HPDE6-E6E7 (cell line): ENCODE measurements at regions not wholly inside any gene's neighbourhood (a gene's known extent, or its start where the extent isn't known, plus 50 kb on each side); places are given as distances from the start of the nearest gene placed in this dataset.

Experiments
- DNase-seq: peaks from one replicate; pipeline ENCODE4 v3.0.0; 2011; ENCODE audit warnings: missing footprints; ENCODE audit errors: extremely low spot score

DNA sequence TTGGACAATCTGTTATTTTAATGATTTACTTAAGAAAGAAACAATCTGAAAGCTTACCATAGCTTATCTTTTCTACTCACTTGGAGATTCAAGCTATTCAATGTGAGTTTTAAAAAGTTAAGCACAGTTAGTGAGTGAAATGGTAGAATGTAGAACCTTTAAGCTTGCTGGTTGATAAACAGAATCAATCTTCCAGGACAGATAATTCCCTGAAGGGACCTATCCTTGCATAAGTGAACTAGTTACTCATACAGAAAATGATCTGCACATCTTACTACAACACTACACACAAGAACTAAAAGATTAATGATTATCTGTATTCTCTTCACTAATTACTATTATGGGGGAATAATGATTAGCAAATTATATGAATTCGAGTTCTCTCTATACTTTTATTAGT, 165.6 kb downstream of the PALM2AKAP2 start:
- DNase-seq = no peak

DNA sequence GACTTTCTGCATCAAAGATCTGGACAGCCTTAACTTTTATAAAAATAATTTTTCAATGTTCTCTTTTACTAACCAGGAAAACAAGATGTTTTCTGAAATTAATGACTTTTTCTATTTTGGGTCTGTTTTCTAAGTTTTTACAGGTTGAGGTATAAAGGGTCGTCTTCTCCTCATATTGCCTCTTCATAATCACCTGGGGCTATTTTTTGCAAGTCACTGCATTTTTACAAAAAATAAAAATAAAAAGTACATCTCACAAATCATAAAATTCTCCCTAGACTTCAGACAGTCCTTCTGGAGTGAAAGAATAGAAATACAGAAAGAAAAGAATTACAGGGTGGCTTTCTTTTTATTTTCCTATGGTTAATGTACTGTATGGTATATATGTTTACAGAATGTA, 168.5 kb downstream of the PALM2AKAP2 start:
- no peak for DNase-seq

DNA sequence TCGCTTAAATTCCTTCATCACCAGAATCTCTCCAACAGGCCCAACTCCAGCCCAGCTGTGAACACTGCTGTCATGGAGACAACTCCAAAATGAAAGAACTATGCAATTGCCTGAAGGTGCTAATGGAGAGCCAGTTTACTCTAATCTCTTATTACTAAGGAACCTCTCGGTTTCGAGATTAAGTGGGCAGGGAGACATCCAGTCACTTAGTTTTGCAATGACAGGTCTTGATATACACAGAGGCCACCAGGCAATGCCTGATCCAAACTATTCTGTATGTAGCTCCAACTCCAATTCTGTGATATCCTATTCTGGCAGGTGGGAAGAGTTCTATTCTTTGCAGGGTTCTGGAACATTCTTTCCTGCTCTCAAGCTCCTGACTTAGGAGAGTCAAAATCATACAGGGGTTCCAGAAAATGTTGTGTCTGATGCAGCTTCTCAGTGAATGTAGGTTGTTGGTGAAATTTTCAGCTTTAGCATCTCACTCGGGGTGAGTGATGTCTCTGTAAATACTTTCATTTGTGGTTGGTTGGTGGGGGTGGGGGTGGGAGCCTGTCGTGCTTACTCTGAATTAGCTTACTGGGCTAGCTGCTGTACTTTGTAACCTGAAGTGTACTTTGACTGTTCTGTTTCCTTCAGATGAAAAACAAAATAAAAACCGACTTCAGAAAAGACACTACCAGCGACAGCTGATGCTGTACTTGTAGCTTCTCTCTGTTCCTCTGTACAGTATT, 170.9 kb downstream of the PALM2AKAP2 start:
- no peak for DNase-seq

DNA sequence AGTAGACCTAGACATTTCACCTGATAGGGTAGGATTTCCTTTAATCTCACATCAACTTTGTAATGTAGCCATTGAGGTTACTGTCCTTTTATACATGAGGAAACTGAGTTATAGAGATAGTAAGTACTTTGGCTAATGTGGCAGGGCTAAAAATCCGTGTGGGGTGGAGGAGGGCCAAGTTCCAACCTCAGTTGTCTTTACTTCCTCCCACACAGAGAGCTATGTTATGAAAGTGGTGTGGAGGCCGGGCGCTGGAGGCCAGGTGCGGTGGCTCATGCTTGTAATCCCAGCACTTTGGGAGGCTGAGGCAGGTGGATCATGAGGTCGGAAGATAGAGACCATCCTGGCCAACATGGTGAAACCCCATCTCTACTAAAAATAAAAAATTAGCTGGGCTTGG, 173.3 kb downstream of the PALM2AKAP2 start:
- no peak for DNase-seq

DNA sequence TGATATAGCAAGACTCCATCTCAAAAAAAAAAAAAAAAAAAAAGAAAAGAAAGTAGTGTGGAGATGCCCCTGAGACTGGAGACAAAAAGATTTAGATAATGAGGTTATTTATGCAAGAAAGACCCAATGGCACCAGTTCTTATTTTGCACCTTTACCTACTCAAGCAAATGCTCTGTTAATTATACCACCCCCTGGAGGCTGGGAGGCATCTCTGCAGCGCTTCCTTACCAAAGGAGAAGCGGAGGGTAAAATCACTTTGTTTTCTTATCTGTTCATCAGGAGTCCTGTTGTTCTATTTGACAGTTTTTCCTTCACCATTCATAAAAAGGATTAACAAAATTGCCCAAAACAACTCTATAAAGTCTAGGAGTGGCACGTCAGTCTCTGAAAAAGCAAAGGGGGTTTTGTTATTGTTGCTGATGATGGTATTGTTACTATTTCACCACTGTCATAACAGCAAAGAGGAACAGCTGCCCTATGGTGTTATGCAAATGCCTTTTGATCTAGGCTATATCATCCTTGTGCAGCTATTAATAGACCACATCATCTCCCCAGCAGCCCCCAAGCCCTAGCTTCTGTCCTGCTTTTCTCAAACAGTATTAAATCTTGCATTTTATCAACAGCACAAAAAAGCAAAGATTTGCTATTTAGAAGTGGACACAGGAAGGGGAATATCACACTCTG, 174.0 kb downstream of the PALM2AKAP2 start:
- DNase-seq = no peak

DNA sequence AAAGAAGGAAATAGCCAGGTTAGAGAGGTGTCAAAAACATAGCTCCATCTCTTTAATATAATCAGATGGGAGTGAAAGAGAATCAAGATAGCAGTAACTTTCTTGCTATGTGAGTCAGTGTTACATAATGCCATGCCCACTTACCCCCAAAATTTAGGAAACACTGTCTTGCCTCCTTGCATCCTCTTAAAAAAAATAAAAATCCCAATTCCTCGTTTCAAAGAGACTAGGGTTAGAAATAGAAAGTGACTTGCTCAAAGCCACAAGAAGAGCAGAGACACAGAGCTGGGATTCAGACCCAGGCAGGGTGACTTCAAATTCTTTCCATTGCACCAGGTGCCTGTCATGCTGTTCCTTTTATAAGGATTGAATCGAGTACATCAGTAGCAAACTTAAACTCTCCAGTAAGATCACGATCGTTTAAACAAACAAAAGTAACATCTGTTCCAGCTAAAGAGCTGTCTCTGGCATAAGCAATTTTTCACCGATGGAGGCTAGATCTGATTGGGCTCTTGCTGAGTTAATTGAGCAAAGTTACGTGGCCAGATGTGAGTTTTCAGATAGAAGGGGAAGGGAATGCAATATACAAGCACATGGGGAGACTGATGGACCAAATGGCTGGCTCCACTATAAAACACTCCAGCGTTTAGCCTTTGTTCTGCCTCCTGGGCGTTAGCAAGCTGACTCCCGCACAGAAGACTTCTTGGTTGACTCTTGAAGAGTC, 176.9 kb downstream of the PALM2AKAP2 start:
- DNase-seq = no peak

DNA sequence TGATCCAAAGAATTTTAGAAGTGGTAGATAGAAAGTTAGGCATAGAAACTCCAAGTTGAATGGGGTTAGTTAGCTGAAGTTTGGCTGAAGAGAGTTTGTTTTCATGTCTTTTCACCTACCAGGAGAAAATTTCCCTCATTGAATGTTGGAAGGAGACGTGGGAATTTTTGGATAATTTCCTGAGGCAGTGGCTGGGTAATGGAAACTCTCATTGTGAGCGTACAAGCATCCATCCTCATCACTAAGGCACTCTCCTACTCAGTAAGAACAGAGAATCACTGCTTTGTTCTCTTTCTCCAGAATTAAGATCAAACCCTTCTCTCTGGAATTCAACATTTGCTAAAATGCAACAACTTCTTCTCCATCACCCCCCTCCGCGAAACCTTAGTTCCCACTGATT, 179.7 kb downstream of the PALM2AKAP2 start:
- no peak for DNase-seq

DNA sequence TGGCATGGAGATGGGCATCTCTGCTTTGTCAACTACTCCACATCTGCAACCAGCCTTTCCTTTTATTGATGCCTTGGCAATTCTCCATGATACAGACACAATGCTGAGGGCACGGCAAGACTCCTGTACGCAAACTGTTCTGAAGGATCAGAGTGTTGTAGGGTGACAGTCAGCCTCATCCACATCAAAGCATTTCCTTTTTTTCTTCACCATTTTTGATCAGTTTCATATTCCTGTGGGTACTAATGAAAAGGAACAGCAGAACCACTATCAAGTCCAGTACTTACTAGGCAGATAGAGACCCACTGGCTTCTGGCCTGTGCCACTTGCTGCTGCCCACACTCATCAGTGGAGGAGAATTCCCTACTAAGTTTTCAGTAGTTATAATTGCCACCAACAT, 181.6 kb downstream of the PALM2AKAP2 start:
- DNase-seq = no peak

DNA sequence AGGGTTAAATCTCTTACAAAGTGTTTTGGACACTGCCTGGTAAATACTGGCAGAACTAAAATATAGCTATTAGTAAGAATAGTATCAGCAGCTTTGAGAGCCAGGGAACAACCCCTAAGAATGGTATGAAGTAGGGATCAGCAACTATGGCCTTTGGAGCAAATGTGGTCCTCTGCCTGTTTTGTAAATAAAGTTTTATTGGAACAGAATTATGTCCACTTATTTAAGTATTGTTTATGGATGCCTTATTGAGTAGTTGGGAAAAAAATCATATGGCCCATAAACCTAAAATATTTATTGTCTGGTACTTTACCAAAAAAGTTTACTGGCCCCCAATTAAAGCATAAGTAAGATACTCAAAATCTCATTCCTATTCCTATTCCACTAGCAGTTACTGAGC, 182.2 kb downstream of the PALM2AKAP2 start:
- DNase-seq = no peak

DNA sequence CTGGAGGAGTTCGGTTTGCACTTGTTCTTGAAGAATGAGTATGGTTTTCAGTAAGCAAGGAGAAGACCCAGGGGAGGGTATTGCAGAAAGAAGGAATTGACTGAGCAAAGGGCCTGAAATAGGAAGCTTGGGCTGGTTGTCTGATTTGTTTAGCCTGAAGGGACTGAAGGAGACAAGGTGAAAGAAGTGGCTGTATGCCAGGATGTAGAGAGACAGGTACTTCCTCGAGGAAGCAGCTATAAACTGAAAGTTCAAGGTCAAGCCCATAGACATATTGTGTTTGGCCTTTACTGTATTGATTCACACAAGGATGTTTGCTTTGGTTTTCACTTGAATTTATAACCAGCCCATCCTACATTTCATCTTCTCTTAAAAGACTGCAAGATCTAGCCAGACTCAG, 183.1 kb downstream of the PALM2AKAP2 start:
- DNase-seq = no peak

DNA sequence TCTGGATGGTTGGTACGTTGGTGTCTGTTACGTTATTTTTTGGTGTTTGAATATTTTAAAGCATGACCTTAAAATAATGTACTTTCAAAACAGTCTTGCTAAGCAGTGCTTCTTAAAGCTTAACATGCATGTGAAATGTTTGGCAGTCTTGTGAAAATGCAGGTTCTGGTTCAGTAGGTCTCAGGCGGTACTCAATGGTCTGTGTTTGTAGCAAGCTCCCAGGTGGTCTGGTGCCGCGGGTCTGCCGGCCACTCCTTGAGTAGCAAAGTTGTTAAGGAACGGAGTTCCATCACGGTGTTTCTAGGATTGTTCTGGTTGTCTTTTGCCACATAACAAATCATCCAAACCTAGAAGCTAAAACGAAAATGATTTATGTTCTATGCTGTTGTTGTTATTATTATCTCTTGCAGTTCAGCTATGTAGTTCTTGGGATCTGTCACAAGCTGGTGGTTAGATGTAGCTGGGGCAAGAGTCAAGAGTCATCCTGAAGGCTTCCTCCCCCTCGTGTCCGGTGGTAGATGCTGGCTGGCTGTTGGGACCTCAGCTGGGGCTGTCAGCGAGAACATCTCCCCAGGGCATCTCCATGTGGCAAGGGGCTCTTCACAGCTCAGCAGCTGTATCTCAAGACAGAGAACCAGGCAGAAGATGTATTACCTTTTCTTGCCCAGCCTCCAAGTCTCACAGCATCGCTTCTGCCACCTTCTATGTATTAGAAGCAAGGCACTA, 186.8 kb downstream of the PALM2AKAP2 start:
- DNase-seq = no peak

DNA sequence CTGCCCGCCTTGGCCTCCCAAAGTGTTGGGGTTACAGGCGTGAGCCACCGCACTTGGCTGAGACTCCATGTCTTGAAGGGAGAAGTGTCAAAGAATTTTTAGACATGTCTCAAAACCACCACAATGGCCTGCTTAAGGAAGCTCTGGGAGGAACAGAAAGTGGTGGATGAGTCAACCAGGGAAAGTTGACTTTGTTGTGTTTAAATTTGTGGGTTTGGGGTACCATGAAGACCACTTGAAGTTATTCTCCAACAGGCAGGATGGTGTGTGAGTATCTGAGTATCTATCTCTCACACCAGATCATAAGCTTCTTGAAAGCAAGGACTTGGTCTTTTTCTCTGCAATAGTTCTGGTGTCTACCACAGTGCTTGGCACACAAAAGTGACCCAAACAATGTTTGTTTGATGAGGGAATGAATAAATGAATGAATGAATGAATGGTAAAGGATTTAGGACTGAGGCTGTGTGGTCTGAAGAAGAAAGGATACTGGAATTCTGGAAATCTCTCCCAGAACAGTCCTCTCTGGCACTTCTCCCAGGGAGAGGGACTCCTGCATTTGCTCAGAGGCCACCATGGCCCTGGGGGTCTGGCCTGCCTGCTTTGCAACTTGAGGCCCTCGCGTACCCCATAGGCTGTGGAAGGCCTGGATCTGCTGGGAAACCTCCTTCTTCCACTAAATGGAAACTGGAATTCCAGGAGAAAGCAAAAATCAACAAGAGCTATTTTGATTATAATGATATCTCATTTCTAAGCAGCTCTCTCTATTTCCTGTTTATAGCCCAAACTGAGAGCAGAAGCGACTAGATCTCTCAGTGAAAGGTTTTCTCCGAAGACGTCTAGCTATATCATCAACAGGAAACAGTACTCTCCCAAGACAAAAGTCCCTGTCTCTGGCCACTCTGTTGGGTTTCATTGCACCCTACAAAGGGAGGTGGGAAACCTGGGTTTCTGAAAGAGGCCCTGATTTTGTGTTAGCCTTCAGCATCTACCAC, 187.9 kb downstream of the PALM2AKAP2 start:
- DNase-seq = no peak

DNA sequence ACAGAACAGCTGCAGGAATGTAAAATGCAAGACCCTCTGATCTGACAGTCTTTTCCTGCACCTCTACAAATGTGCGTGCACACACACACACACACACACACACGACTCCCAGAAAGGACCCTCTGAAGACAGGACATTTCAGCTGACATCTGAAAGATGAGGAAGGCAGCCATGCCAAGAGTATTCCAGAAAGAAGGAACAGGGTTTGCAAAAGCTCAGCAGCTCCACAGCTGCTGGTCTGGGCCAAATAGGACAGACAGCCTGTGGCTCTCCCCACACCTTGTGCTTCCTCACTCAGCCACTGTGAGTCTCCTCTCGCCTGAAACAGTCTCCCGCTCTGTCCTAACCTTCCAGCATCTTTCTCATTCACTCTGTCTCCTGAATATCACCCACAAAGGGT, 189.0 kb downstream of the PALM2AKAP2 start:
- no peak for DNase-seq

DNA sequence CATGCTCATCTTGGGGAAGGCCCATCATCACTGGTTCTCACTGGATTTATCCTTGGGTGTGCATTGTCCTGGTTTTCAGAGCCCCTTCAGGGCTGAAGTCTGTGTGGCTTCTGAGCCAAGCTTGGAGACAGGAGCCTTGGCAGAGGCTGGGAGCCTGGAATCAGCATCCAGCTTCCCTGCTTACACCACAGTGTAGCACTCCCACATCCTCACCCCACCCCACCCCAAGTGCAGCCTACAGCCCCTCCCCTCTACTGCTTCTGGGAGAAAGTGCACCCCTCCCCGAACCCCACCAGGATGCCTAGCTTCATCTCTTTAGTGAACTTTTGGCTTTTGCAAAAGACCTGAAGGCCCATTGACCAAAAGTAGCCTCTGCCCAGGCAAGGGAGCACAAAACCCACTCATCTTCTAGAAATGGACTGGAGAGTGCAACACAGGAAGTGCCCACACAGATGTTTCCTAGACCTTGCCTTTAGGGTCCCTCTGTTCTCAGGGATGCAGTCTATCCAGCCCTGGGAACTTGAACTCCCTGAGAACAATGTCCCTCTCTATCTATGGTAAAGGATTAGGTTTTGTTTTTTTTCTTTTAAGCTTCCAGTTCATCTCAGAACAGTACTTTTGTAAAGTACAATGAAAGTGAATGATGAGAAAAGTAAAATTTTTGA, 189.7 kb downstream of the PALM2AKAP2 start:
- no peak for DNase-seq

DNA sequence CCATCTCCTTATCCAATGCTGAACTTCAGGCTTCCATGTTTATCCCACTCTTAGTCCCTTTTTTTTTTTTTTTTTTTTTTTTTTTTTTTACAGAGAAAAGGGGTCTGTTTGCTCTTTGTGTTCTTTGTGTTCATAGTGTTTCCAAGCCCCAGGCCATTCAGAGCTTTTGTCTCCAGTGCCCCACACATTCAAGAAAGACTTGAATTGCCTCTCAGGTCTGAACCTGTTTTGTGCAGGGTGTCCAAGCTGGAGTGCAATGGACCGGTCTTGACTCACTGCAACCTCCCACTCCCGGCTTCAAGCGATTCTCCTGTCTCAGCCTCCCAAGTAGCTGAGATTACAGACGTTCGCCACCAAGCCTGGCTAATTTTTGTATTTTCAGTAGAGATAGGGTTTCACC, 191.2 kb downstream of the PALM2AKAP2 start:
- no peak for DNase-seq

DNA sequence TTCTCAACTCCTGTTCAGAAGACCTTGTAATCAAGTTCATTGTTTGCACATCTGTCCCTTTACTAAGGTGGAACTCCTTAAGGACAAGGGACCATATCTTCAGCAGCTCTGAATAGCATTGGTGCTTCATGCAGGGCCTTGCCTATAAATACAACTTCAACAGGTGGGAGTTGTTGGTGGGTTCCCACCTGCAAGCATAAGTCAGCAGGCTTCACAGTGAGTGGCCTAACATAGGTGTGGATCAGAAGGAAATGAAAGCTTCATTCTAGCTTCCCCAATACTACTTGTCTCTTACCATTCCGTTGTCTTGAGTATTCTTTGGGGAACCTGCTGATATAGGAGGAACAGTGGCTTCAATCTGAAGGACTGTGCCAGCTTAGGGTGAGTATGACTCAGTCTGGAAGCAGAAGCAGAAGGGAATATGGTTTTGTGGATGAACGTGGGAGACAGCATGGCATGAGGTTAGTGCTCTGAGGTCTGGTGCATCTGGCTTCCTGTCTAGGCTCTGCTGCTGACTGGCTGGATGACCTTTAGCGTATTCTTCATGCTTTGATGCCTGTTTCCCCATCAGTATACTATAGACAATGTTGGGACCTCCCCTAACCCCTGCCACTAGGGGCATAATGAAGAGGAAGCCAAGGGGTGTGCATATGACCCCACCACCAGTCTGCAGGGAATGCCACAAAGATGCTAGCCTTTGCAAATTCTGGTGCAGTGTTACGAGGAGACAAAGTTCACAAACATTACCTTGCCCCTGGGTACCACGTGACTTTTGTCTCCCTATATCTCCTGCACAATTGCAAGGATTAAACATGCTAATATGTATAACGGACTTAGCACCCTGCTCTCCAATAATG, 192.3 kb downstream of the PALM2AKAP2 start:
- DNase-seq = no peak

DNA sequence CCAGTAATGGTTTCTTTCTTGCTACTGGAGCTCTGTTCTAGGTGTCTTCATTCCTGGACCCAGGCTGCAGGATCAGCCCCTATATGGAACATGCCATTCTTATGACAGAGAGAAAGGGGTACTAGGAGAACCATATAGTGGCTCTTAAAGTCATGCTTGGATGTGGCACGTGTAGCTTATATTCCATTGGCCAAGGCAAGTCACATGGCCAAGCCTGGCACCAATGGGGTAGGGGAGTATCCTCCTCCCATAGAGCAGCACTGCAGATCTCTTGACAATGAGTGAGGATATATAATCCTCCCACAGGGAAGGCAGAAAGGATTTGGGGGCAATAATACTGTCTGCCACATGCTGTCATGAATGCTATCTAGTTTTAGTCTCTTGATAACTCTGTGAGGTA, 193.3 kb downstream of the PALM2AKAP2 start:
- DNase-seq = no peak

DNA sequence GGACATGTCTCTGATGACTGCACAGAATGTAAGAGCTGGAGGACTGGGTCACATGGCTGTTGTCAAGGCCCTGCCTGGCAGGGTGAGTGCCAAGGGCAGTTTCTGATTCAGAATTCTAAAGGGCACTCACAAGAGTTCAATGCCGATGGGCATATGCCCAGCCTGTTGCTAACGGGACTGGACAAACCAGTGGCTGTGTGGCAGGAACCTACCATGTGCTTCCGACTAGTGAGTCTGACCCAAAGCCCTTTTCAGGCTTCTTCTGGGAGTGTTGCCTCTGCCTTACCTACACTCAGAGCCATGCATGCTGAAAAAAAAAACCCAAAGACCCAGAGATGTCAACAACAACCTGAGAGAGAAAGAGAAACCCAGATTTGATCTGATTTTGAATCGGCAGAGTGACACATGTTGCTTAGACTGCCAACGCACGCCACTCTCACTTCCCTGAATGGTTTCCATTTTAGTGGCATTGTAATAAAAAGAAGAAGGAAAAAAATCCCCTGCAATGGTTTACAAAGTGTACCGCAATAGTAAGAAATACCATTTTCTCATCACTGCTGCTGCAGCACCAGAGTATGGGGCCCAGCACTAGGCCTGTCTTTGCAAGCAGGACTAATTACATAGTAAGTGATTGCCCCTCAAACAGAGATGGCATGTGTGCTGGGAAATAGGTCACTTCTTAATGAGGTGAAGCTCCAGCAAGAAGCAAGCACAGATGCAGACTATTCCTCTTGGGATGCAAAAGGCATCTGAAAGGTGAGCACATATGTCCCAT, 194.3 kb downstream of the PALM2AKAP2 start:
- DNase-seq = no peak

DNA sequence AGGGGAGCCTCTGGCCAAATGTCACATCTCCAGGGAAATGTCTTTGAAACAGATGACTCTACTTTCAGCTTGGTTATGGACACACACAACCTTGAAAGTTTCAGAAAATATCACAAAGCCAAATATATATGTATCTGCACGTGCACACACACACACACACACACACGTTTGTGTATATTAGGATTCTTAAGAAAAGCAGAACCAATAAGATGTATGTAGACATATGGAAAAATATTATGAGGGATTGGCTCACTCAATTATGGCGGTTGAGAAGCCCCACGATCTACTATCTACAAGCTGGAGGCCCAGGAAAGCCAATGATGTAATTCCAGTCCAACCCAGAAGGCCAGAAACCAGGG, 194.9 kb downstream of the PALM2AKAP2 start:
- no peak for DNase-seq
